Hepatocyte (in vitro differentiated cells): ENCODE measurements at regions not wholly inside any gene's neighbourhood (a gene's known extent, or its start where the extent isn't known, plus 50 kb on each side); places are given as distances from the start of the nearest gene placed in this dataset.
A peak's percentile ranks its signal among the peaks of the same experiment; 100 is the strongest.
"Not testable (repeated sequence)": the region's sequence is repeated elsewhere in the genome, so short reads cannot be mapped to it uniquely, and the experiment has no call there.

Experiments used
- DNase-seq: peaks from one replicate; pipeline ENCODE4 v3.0.0-alpha.2; 2016; ENCODE audit warnings: low spot score
- H2AFZ ChIP-seq: fragments of 200-600 bp; sonication (generic); 2 replicates; pipeline ENCODE4 v1.6.0; 2016; ENCODE audit warnings: antibody characterized with exemption, mild to moderate bottlenecking
- H3K27ac ChIP-seq: fragments of 200-600 bp; sonication (generic); 2 replicates; pipeline ENCODE4 v1.5.1; 2016; ENCODE audit warnings: mild to moderate bottlenecking
- H3K27me3 ChIP-seq: fragments of 200-600 bp; sonication (generic); 2 replicates; pipeline ENCODE4 v1.6.1; 2016
- H3K36me3 ChIP-seq: fragments of 200-600 bp; sonication (generic); replicated peaks from 2 replicates; pipeline ENCODE4 v1.5.1; 2016; ENCODE audit warnings: low read depth; ENCODE audit not compliant: insufficient read depth
- H3K4me1 ChIP-seq: fragments of 200-600 bp; sonication (generic); 2 replicates; pipeline ENCODE4 v1.5.1; 2016; ENCODE audit warnings: mild to moderate bottlenecking, moderate library complexity; ENCODE audit not compliant: insufficient read depth
- H3K4me2 ChIP-seq: fragments of 200-600 bp; sonication (generic); 2 replicates; pipeline ENCODE4 v1.6.0; 2016
- H3K4me3 ChIP-seq: fragments of 200-600 bp; sonication (generic); 2 replicates; pipeline ENCODE4 v1.5.1; 2016; ENCODE audit warnings: mild to moderate bottlenecking
- H3K79me2 ChIP-seq: fragments of 200-600 bp; sonication (generic); 2 replicates; pipeline ENCODE4 v1.6.0; 2017; ENCODE audit warnings: mild to moderate bottlenecking
- H3K9me2 ChIP-seq: fragments of 200-600 bp; sonication (generic); replicated peaks from 2 replicates; pipeline ENCODE4 v1.6.0; 2017; ENCODE audit warnings: mild to moderate bottlenecking; ENCODE audit not compliant: insufficient read depth
- H3K9me3 ChIP-seq: fragments of 200-600 bp; sonication (generic); 2 replicates; pipeline ENCODE4 v1.5.1; 2016; ENCODE audit warnings: low read depth, mild to moderate bottlenecking
- H4K20me1 ChIP-seq: fragments of 200-600 bp; sonication (generic); 2 replicates; pipeline ENCODE4 v1.6.0; 2016; ENCODE audit warnings: mild to moderate bottlenecking; ENCODE audit not compliant: insufficient read depth, poor library complexity, severe bottlenecking
- EZH2 ChIP-seq: fragments of 200-600 bp; sonication (generic); IDR thresholded peaks from 2 replicates; pipeline ENCODE4 v1.6.1; 2016; ENCODE audit warnings: antibody characterized with exemption, mild to moderate bottlenecking, borderline replicate concordance
- EZH2phosphoT487 ChIP-seq: fragments of 200-600 bp; sonication (generic); IDR thresholded peaks from one replicate; pipeline ENCODE4 v1.6.1; 2018; ENCODE audit warnings: antibody characterized with exemption, mild to moderate bottlenecking, low read depth, moderate library complexity; ENCODE audit not compliant: unreplicated experiment, severe bottlenecking
- WGBS: methylation state at CpG from one replicate; pipeline ENCODE4 v1.1.6; 2016; ENCODE audit warnings: low lambda C conversion rate; ENCODE audit errors: missing lambda C conversion rate; 5-methylcytosine and 5-hydroxymethylcytosine counted together
- TF ChIP-seq, protein P1 (sequence below): fragments of 200-600 bp; sonication (generic); IDR thresholded peaks from 2 replicates; pipeline ENCODE4 v1.5.1; 2016; ENCODE audit warnings: antibody characterized with exemption, mild to moderate bottlenecking; ENCODE audit not compliant: poor library complexity

DNA sequence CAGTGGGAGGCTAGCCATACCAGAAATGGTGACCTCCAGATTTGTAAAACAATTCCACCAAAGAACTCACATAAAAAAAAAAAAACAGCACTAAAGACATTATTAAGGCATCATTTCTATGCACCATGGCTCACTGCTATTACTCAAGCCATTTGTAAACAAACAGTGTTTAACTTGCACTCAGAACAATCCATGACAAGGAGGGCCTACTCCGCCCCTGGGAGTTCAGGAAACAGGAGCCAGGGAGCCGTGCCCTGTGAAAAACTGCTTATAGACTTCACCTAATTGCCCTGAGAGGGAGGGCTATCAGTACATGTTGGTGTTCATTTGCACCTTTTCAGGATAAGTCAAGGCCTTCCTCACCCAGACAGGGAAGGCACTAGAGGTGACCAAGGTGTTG lies 103.2 kb downstream of the ZNF429 start:
- WGBS = 69% methylated on average over 2 of the region's 2 CpGs
- TF ChIP-seq, protein P1, sequence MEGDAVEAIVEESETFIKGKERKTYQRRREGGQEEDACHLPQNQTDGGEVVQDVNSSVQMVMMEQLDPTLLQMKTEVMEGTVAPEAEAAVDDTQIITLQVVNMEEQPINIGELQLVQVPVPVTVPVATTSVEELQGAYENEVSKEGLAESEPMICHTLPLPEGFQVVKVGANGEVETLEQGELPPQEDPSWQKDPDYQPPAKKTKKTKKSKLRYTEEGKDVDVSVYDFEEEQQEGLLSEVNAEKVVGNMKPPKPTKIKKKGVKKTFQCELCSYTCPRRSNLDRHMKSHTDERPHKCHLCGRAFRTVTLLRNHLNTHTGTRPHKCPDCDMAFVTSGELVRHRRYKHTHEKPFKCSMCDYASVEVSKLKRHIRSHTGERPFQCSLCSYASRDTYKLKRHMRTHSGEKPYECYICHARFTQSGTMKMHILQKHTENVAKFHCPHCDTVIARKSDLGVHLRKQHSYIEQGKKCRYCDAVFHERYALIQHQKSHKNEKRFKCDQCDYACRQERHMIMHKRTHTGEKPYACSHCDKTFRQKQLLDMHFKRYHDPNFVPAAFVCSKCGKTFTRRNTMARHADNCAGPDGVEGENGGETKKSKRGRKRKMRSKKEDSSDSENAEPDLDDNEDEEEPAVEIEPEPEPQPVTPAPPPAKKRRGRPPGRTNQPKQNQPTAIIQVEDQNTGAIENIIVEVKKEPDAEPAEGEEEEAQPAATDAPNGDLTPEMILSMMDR = no peak
- TF ChIP-seq EZH2phosphoT487 (no peak), EZH2 (no peak)
- H3K9me2 ChIP-seq = no peaks in the 10 kb centered on the region
- no peaks in the 10 kb centered on the region for H4K20me1 ChIP-seq
- H3K79me2 ChIP-seq = no peaks in the 10 kb centered on the region
- H3K9me3 ChIP-seq = no peaks in the 10 kb centered on the region
- peaks cover 18% of the 10 kb centered on the region for H3K4me1 ChIP-seq
- no peaks in the 10 kb centered on the region for H3K36me3 ChIP-seq
- no peak for DNase-seq
- peak overlapping the region; percentile 35 for H3K4me2 ChIP-seq
- no peaks in the 10 kb centered on the region for H3K27me3 ChIP-seq
- no peak overlapping the region for H2AFZ ChIP-seq
- no peak overlapping the region for H3K27ac ChIP-seq
- H3K4me3 ChIP-seq = no peak overlapping the region

DNA sequence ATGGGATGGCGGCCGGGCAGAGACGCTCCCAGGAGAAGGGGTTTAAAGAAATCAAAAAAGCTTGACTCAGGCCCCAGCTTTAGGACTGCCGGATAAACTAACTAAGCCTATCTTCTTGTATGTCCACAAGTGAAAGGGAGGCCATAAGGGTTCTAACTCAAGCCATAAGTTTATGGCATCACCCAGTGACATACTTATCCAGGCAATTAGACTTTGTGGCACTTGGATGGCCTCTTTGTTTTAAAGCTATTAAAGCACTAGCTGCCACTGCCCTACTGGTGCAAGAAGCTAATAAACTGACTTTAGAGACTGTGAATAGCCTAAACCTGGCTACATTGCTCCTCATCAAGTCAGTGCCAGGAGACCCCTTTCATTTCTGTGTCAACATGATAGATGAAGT lies 102.0 kb downstream of the ZNF429 start:
- WGBS = 69% methylated on average over 4 of the region's 4 CpGs
- Histone ChIP-seq H3K9me2 (no peaks in the 10 kb centered on the region), H3K9me3 (no peaks in the 10 kb centered on the region), H3K4me3 (no peak overlapping the region), H3K4me2 (peak overlapping the region; percentile 35), H3K27ac (no peak overlapping the region), H2AFZ (no peak overlapping the region), H3K4me1 (peaks cover 18% of the 10 kb centered on the region), H4K20me1 (no peaks in the 10 kb centered on the region), H3K36me3 (no peaks in the 10 kb centered on the region), H3K79me2 (no peaks in the 10 kb centered on the region), H3K27me3 (no peaks in the 10 kb centered on the region)
- no peak for DNase-seq
- TF ChIP-seq, protein P1 = no peak
- no peak for TF ChIP-seq EZH2phosphoT487
- TF ChIP-seq EZH2 = no peak

- not testable (repeated sequence) for H3K9me3 ChIP-seq, H3K27ac ChIP-seq, H4K20me1 ChIP-seq, H3K4me3 ChIP-seq, H3K36me3 ChIP-seq, H3K4me2 ChIP-seq, H3K9me2 ChIP-seq, DNase-seq, H2AFZ ChIP-seq, H3K79me2 ChIP-seq, H3K27me3 ChIP-seq
- H3K4me1 ChIP-seq = peaks cover 18% of the 10 kb centered on the region
- 91% methylated on average over 7 of the region's 31 CpGs for WGBS
Observed at GRCh38 chr19:21607011-21607410, 101.6 kb downstream of the ZNF429 start.

DNA sequence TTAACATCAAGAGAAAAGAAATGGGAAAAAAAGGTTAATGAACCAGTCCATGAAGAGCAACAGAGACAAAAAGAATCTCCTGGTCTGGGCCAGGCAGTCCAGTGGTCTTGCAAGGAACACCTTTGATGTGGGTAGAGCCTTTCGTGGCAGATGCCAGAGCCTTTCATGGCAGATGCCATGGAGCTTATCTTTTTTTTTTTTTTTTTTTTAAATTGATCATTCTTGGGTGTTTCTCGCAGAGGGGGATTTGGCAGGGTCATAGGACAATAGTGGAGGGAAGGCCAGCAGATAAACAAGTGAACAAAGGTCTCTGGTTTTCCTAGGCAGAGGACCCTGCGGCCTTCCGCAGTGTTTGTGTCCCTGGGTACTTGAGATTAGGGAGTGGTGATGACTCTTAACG lies 100.9 kb downstream of the ZNF429 start:
- DNase-seq, H3K4me3 ChIP-seq, H3K9me3 ChIP-seq, H3K9me2 ChIP-seq, H4K20me1 ChIP-seq, H2AFZ ChIP-seq, H3K79me2 ChIP-seq, H3K36me3 ChIP-seq, H3K27me3 ChIP-seq, H3K4me2 ChIP-seq, H3K27ac ChIP-seq: not testable (repeated sequence)
- H3K4me1 ChIP-seq = peaks cover 18% of the 10 kb centered on the region
- 75% methylated on average over 4 of the region's 5 CpGs for WGBS

DNA sequence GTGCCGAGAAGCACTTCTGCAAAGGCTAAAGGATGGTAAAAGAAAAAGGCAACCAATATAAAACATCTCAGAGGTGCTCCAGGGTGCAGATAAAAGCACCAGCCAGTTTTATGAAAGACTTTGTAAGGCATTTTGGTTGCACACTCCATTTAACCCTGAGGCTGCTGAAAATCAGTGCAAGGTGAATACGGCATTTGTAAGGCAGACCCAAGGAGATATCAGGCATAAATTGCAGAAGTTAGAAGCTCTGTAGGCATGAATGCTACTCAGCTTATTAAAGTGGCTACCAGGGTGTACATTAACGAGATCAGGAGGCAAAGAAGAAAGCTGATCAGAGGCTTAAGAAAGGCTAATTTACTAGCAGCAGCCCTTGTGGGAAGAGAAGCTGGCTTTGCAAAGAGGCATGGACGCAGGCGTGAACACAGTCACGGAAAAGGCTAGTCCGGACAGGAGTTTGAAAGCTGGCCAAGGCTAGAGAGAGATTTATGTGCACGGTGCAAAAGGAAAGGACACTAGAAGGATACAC lies 99.6 kb downstream of the ZNF429 start:
- Histone ChIP-seq H2AFZ (peak overlapping the region; percentile 52), H3K4me2 (peak overlapping the region; percentile 86)

More for the DNA sequence above, 99.6 kb downstream of the ZNF429 start:
- Histone ChIP-seq H4K20me1 (no peaks in the 10 kb centered on the region), H3K9me3 (no peaks in the 10 kb centered on the region), H3K36me3 (no peaks in the 10 kb centered on the region), H3K79me2 (no peaks in the 10 kb centered on the region), H3K4me3 (peak overlapping the region; percentile 33), H3K27me3 (no peaks in the 10 kb centered on the region), H3K27ac (peak overlapping the region; percentile 83), H3K4me1 (peaks cover 18% of the 10 kb centered on the region), H3K9me2 (no peaks in the 10 kb centered on the region)
- no peak for TF ChIP-seq EZH2
- 53% methylated on average over 8 of the region's 8 CpGs for WGBS
- DNase-seq = no peak
